ENCODE measurements at regions not wholly inside any gene's neighbourhood (a gene's known extent, or its start where the extent isn't known, plus 50 kb on each side); places are given as distances from the start of the nearest gene placed in this dataset.

DNA sequence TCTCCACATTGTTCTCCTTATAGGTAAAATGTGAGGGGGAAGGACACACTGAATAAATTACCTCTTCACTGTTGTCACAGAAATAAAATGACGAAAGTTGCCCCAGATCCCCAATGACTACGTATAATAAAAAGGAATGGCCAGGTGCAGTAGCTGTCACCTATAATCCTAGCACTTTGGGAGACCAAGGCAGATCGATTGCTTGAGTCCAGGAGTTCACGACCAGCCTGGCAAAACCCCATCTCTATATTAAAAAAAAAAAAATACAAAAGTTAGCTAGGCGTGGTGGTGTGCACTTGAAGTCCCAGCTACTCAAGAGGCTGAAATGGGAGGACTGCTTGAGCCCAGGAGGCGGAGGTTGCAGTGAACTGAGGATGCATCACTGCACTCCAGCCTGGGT lies 82.2 kb upstream of the APC start:
- no peak for DNase-seq (ENCODE audit: low spot score)

DNA sequence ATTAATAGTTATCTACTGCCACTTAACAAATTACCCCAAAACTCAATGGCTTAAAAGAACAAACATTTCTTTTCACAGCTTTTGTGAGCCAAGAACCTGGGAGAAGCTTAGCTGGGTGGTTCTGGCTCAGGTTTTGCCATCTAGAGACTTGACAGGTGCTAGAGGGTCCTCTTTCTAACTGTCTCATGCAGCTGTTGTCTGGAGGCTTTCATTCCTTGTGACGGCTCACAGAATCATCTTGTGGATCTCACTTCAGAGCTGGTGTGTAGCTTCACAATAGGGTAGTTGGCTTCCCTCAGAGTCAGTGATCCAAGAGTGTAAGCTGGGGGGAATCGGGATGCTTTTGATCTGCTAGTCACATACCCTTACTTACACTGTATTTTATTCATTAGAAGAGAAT lies 81.2 kb upstream of the APC start:
- no peak for DNase-seq (ENCODE audit: low spot score)

- no peak for DNase-seq (ENCODE audit: low spot score)
Observed at GRCh38 chr5:112657804-112658203, 79.9 kb upstream of the APC start.

DNA sequence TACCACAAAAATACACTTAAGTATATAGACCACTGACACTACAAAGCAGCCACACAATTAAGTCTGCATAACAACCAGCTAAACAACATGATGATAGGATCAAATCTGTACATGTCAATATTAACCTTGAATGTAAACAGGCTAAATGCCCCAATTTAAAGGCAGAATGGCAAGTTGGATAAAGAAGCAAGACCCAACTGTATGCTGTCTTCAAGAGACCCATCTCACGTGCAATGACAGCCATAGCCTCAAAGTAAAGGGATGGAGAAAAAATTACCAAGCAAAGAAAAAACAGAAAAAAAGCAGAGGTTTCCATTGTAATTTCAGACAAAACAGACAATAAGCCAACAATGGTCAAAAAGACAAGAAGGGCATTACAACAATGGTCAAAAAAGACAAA lies 77.3 kb upstream of the APC start:
- DNase-seq (ENCODE audit: low spot score), result no peak

- no peak for DNase-seq (ENCODE audit: low spot score)
Observed at GRCh38 chr5:112663146-112663545, 74.5 kb upstream of the APC start.

DNA sequence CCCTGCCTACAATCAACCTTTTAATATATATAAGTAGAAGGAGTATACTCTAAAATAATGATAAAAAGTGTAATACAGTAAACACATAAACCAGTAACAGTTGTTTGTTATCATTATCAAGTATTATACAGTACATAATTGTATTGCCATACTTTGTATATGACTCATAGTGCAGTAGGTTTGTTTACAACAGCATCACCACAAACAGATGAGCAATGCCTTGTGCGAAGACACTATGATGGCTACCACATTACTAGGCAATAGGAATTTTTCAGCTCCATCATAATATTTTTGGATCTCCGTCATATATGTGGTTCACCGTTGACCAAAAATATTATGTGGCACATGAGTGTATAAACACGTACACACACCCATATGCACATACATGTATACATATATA lies 69.7 kb upstream of the APC start:
- DNase-seq (ENCODE audit: low spot score), result peak; percentile 16

DNA sequence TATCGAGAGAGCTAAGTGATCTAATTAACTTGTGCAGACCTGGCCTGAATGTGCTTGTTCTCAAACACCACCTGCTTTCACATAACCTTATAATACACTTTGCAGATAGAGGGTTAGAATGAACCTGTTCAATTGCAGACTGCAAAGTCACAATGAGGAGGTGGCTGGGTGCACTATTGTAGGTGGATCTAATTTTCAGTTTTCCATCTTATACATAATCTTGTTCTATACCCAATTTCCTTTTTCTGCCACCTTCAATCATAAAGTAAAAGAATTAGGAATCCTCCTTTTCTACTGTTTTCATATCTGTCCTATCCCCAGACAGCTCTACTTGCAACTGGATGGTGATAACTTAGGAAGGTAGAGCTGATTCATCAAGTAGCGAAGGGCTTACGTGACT lies 68.8 kb upstream of the APC start:
- no peak for DNase-seq (ENCODE audit: low spot score)

- DNase-seq (ENCODE audit: low spot score), result no peak
Observed at GRCh38 chr5:112669328-112669963, 68.2 kb upstream of the APC start.

DNA sequence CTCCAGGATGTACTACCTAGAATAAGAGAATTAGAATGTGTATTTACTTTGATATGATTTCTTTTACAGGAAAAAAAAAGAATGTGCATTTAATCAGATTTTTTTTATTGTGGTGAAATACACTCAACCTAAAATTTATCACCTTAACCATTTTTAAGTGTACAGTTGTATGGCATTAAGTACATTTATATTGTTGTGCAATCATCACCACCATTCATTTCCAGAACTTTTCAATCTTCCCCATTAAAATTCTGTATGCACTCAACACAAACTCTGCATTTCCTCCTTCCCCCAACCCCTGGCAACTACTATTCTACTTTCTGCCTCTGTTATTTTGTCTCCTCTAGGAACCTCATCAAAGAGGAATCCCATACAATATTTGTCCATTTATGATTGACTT lies 66.0 kb upstream of the APC start:
- no peak for DNase-seq (ENCODE audit: low spot score)

GRCh38 chr5:112681481-112681908 lies 56.2 kb upstream of the APC start:
- no peak for DNase-seq (ENCODE audit: low spot score)

DNA sequence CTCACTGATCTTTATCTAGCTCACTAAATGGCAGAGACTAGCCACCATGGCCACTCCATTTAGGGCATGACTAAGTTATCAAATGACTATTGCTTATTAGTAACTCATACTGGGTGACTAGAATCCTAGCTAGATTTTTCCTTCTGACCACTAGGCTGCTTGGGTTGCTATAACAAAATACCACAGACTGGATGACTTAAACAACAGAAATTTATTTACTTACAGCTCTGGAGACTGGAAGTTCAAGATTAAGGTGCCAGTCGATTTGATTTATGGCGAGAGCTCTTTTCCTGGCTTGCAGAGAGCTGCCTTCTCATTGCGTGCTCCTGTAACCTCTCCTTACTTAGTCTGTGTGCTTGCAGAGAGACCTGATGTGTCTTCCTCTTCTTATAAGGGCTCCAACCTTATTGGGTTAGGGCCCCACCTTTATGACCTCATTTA lies 55.0 kb upstream of the APC start:
- peak; percentile 70 for DNase-seq (ENCODE audit: low spot score)

- no peak for DNase-seq (ENCODE audit: low spot score)
Observed at GRCh38 chr5:112684121-112684520, 53.6 kb upstream of the APC start.

- DNase-seq (ENCODE audit: low spot score), result peak; percentile 31
Observed at GRCh38 chr5:112684737-112685136, 52.9 kb upstream of the APC start.

GRCh38 chr5:112685386-112685785 lies 52.3 kb upstream of the APC start:
- DNase-seq (ENCODE audit: low spot score), result no peak

DNA sequence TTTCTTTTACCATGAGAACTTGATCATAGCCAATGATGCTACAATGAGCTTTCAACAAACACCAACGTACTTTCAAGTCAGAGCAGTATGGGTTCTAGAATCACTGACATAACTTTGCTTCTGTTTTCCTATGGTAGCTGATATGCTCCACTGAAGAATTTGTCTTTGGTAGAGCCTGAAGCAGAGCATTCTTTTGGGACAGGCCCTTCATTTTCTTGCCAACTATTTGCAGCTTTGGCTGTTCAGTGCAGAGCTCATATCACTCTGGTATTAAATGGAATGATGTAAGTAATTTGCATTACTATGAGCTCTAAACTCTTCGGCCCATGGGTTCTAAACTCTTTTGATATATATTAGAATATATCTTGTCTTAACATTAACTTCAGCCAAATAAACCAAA lies 51.8 kb upstream of the APC start:
- no peak for DNase-seq (ENCODE audit: low spot score)

GRCh38 chr5:112686675-112687074 lies 51.0 kb upstream of the APC start:
- no peak for DNase-seq (ENCODE audit: low spot score)

- DNase-seq (ENCODE audit: low spot score), result no peak
Observed at GRCh38 chr5:112687306-112687705, 50.4 kb upstream of the APC start.

Measured in A172 (cell line).